IPS-NIHi11 (cell line): ENCODE measurements at regions not wholly inside any gene's neighbourhood (a gene's known extent, or its start where the extent isn't known, plus 50 kb on each side); places are given as distances from the start of the nearest gene placed in this dataset.

ENCODE experiments used
- DNase-seq: peaks from one replicate; pipeline ENCODE4 v3.0.0; 2012; ENCODE audit warnings: mixed read lengths, low spot score

DNA sequence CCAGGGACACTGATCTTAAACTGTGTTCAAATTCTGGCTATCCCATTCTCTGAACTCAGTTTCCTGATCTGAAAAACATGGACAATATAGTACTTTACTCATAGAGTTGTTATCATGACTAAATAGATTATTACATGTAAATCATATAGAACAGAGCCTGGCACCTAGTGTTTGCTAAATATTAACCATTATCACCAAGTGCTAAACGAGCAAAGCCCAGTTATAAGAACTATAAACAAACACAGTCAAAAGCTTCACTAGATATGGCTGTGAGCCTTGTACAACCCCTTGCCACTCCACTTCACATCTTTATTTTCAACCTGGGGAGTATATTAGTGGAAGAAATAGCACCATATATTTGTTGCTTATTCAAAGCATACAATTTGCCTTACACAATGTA is 338.9 kb upstream of the CADM1 start:
- DNase-seq: no peak

DNA sequence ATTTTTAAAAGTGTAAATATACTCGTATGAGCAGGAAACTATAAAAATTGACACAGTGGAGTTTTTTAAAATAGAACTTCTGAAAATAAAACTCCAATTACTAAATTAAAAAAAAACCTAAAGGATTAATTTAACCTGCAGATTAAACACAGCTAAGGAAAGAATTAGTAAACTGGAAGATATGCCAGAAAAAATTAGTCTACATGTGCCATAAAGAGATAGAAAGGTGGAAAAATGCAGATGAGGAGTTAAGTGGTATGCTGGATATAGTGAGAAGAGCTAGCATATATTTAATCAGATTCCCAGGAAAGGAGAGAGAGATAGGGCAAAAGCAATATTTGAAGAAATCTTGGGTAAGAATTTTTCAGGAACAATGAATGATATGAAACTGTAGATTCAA is 315.8 kb upstream of the CADM1 start:
- no peak for DNase-seq

DNA sequence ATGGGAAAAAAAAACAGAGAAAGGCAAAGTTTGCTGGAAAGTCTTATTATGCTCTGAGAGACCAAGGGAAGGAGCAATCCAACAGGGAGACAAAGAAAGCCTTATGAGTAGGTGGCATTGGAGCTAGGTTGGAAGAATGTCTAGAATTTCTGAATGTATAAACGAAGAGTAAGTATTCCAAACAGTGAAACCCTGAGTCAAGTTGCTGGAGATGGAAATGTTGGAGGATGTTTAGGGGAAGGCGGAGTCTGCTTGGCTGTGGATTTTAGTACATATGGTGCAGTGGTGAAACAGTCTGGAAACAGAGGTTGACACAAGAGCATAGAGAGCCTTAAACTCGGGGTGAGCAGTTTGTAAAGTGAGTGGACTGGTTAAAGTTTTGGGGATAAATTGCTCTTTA is 314.8 kb upstream of the CADM1 start:
- no peak for DNase-seq

DNA sequence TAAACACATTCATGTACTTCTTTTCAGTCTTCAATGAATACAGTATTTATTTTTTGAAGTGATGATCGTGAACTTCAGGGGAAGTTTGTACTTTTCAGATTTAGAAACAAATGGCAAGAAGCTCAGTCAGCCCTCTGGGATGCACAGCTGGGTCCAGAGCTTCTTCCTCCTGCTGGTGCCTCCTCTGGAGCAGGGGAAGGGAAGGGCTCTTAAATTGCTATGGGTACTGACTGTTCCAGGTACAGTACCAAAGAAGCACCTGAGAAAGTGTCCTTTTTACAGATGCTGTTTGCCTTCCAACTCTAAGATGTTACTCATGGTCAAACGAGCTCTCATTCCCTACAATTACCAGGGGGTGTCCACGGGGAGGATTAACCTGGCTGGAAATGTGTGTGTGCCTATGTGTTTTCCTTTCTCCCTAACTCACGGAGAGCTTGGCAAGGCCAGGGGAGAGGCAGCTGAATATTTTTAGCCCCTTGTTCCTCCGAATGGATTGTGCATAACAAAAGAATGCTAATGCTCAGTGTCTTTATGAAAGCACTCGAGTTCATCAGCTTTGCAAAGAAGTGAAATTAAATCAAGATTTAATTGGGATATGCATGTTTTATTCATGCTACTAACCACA is 313.7 kb upstream of the CADM1 start:
- peak; percentile 44 for DNase-seq

DNA sequence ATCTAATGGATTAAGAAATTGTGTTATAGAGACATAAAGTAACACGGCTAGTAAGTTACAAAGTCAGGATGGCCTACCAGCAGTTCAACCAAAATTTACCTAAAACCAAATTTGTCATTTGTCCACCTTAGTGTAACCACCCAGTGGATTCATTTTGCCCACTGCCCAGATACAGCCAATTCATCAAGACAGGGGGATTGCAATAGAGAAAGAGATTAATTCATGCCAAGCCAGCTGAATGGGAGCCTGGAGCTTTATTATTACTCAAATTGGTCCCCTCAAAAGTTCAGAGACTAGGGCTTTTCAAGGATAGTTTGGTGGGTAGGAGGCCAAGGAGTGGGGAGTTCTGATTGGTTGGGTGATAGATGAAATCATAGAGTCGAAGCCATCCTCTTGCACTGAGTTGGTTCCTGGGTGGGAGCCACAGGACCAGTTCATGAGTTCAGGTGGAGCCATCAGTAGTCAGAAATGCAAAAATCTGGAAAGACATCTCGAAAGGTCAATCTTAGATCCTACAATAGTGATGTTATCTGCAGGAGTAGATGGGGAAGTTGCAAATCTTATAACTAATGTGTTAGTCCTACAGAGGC is 304.2 kb upstream of the CADM1 start:
- no peak for DNase-seq

DNA sequence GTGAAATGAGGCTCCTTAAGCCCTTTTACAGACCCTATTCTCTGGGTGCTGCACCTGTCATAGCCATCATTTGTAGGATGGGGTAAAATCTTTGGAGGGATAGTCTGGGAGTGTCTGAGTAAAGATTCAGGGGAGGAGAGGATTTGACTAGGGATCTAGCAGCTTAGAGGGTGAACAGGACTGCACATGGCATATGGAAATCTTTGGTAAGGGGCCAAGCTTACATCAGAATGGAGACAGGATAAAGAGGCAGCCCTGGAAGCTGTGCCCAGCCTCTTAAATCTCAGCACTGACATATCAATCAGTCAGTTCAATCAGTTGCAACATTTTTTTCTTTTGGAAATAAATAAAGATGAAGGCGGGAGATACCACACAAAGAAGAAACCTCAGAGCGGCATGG is 301.8 kb upstream of the CADM1 start:
- no peak for DNase-seq

DNA sequence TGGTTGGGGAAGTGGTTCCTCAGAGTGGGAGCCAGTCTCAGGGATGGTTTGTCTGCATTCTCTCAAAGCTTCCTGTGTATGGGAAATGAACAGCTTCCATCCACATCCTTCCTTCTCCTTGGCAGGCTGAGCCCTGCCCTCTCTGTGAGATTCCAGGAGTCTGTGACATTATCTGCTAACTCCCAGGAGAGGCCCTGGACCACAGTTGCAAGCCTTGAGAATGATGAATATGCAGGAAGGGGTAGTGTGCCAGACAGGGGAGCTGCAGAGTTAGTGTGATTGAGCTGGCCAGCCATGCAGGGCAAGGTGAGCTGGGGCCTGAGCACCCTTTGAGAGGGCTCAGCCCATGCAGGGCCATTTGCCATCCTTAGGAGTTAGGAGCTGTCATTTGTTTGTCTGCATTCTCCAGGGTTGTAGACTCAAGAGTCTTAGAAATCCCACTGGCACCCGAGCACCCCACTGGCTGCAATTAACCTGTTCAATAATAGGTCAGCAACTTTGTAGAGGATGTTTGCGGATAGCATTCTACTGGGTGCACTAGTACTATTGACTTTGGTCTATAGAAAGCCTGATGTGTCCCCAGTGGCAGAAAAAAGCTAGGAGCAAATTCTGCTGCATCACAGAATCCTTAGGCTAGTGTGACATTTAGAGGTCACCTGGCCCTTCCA is 299.0 kb upstream of the CADM1 start:
- DNase-seq: no peak

DNA sequence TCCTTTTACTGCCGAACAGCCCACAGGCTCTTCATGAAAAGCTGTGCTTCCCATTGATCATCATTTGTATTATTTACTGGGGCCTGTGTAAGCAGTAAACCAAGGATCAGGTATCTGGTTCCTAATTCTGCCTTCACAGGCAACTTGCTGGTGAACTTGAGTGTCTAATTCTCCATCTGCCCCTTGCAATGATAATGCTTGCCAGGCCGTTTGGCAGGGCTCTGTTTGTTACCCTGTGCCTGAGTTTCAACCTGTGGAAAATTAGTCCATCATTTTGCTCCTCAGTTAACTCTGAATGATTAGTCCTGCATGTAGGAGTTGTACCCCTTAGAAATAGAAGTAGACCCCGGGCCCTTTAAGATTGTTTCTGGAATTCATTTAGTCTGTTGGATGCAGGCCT is 298.4 kb upstream of the CADM1 start:
- no peak for DNase-seq

DNA sequence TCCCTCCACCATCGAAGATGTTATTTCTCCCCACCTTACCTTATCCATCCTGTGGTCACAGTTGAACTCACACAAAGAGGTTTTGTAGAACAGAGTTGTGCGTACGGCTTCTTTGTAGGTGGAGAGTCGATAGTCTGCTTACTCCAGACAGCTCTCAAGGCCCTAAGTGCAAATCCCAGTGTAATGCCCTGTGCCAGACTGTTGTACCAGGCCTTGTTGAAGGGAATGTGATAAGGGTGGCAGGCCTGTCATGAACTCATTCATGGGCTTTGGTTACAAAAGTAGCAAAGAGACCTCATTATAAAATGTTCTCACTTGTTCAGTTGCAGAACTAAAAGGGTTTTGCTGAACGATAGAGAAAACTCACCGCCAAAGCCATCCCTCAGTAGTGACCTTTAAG is 288.7 kb upstream of the CADM1 start:
- no peak for DNase-seq

DNA sequence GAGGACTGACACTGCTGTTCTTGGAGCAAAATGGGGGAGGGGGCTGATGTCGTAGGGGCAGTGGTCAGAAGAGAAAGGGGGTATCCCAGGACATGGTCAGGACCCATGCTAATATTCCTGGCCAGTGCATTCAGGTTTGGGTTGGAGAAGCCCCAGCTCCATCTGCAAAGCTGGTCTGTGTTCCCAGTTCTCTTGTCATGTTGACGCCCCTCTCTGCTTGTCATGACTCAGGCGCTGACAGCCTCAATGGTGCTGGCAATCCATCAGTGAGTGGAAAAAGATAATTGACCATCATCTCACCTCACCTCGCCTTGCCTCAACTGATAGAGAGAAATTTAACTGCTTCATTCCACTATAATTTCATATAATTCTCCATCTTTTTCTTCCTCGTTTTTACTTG is 283.1 kb upstream of the CADM1 start:
- DNase-seq: no peak

DNA sequence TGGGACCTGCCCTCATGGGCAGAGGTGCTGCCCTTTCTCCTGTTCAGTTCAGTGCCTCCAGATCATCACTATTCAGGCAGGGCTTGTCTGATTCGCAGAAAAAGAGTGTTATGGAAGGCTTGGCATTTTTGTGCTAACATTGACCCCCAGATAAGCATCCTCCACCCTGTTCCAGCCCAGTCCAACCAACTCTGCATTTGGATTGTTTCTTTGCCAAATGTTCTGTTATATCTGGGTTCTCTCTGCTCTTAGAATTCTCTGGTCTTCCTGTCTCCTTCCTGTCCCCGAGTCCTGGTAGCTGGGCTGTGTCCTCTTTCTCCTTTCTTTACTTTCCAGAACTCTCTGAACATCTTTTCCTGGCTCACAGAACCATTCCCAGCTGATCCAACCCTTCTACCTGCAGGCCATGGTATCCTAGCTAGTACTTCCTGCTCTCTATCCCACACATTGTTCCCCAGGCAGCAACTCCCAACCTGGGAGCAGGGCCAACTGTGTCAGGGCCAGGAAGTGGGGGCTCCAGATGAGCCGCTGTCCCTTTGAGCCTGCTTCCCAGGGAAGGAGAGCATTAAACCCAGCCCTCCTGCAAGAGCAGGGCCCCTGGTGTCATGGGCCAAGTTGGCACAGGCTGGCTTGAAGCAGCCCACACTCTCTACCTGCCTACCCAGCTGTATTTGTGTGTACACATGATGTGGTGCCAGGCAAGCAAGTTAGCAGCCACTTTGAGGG is 280.7 kb upstream of the CADM1 start:
- no peak for DNase-seq

DNA sequence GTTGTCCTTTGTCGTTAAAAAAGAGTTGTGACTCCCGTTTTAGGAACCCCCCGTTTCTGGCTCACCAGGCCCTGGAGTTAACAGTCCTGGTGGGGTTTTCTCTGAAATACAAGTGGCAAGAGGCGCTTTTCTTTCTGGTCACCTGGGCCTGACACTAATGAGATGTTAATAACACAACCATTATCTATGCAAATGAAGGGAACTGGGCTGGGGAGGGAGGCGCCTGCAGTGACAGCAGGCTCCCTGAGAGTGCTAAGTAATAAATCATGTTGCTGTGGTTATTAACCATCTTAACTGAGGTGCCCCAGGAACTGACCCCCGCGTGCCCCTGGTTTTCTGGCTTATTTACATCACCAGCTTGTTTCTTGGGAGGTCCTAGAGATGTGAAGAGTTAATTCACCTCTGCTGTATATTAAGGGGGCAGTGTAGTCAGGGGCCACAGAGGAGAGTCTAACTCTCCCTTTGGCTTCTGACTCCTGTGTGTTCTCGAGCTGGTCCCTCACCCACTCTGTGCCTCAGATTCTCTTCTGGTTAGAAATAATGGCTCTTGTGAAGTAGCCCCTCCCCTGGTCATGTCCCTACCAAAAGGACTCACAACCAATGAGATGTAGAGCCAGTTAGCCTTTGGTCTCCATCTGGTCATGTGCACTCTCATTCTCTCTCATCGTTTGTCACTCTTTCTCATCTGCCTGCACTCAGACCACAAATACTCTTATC is 276.6 kb upstream of the CADM1 start:
- DNase-seq: no peak

DNA sequence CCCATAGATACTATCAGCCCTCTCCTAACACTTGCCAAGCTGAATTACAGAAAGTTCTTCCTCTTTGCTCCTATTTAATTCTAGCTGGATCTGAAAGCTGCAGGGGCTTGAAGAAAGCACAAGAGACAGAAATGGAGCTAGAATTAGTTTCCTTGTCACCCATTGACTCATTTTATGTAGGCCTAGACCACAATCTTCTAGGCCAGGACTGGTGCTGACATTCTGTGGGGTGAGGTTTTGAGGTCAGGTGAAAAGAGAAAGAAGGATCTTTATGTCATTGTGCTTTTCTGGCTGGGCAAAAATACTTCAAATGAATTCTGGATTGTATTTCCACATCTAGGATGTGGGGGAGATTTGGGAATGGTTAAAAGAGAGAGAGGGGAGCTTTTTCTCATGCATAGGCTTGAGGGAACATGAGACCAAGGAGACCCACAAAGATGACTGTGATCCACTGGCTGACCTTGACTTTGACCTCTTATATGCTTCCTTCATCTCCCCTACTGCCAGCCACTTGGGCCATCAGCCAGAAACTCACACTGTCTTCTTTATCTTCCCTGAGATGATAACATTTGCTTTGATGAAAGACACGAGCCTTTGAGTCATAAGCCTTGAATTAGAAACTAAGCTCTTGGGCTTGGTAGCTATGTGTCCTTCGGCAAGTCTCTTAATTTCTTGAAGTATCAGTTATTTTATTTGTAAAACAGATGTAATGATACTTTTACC is 274.9 kb upstream of the CADM1 start:
- no peak for DNase-seq

DNA sequence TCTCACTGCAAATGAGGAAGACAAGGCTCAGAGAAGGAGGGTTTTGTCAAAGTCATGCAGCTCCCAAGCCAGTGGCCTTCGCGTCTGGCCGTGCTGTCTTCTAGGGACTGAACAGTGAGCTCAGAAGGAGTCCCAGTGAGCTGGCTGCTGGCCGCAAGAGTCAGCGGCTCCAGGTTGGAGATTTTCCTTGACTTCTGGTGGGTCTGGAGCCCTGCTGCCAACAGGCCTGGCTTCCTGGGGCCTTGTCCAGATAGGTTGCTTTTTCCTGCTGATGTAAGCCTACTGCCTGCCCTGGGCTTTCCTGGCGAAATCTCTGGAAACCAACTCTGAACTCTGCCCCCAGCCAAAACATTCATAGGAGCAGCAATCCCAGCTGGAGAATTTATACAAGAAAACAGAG is 272.7 kb upstream of the CADM1 start:
- DNase-seq: no peak

DNA sequence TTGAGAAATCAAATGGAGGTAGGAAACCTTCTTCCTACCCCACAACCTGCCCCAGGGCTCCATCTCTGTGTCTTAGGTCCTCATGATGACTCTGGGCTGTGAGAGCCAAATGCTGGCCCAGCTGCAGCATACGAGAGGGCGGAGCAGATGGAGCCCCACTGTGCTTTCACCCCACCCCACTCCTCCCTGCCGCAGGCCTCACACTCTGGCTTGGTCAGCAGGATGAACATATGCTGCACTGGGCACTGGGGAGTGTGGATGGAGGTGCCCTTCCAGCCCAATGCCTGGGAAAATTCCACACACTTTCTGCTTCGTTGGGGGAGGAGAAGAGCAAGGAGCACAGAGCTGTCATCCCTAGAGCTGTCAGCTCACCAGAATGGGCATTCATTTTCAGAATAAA is 271.6 kb upstream of the CADM1 start:
- no peak for DNase-seq

DNA sequence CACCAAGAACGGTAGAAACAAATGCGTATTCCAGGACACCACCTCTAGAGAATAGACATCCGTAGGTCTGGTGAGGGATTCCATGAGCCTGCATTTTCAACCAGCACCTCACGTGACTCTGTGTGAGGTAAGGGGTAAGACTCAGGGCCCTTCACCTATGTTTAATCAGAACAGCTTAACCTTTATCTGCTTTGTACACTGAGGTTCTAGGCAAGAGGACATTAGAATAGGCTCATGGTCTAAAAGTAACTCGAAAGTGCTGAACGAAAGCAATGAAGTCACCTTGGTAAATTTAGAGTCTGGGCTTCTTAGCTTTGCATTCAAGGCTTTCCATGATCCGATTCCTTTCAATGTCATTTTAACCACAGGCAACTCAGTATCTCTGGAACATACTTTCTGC is 270.5 kb upstream of the CADM1 start:
- no peak for DNase-seq

DNA sequence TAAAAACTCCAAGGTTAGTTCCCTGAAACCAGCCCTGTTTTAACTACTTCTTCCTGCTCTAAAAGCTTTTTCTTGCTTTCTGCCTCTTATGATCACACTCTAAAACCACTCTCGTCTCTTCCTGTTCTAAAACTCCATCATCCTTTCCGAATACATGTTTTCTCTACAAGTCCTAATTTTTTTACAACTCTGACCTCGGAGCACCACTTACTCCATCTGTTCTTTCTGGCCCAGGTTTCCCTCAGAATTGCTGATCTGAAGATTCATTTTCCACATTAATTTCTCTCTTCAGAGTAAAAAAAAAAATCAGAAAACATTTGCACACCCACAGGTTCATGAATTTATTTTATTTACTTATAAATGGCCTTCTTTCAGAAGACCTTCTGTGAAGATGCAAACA is 265.7 kb upstream of the CADM1 start:
- DNase-seq: no peak

DNA sequence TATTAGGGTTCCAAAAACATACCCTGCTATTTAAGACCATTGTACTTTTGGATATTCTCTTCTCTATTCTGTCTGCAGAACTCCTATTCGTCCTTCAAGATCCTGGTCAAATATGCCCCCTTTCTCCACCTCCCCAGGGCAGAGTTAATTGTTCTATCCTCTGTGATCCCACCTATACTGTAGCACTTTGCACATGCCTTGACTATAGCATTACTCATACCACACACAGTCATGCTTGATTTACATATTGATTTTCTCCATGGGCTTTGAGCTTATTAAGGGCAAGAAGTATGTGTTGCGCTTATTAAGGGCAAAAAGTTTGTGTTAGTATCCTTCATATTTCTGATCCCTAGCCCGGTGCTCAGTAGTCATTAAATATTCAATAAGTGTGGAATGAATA is 263.7 kb upstream of the CADM1 start:
- no peak for DNase-seq

DNA sequence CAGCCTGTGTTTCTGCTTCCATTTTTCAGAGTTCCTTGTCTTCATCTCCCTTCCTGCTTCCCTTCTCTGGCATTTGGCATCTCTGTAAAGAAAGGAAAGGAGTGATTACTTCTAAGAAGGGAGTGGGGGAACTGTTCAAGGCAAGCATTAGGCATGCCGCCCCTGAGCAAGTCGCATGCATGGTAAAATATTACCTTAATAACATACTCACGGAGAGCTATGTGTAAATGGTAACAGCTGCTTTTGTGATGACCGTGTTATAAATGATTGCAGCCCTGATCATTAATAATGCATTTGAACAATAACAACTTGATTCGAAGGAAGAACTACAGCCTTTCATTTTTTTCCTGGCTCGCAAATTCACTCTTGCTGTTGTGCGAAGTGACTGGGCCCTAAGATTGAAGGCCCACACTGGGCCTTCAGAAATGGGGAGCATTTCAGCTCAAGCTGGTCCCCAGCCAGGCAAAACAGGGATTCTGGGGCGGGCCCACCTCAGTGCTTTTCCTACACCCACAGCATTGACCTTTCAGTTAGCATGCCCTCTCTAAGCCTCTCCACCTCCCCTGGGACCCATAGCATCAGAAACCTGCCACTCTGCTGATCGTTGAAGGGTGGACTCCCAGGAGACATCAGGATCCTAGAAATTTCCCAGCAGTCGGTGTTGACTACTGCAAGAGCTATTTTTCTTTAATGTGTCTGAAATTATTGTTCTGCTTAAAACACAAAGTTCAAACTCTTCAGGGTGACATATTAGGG is 263.0 kb upstream of the CADM1 start:
- DNase-seq: no peak

DNA sequence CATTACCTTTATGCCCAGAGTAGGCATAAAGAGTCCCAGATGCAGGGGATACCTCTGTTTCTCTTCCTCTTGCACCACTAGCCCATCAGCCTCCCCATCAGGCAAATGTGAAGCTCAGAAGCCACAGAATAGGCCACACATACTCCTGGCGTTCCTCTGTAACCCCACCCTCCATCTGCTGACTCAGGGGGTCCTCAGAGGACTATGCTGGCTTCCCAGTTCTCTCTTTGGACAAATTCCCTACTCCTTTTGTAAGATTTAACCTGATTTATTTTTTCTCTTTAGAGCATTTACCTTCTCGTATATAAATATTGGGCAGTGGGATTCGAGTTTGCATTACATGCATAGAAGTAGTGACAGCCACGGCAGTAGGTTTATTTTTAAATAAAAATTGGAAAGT is 262.3 kb upstream of the CADM1 start:
- DNase-seq: no peak

DNA sequence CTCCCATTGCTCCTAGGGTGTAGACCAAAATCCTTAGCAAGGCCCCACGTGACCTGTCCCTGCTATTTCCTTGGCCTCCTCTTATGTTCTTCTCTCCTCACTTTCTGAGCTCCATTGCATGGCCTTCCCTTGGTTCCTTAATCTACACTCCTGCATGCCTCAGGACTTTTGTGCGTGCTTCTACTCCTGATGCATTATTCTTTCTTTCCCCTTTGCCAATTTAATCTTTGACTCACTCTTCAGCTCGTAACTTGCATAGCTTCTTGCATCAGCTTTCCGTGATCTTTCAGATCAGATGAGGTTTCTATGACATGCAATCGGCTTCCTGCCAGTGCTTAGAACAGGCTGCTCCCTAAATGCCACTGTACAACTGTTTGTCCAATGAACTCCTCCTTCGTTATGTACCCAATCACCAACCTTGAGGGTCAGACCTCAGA is 261.6 kb upstream of the CADM1 start:
- DNase-seq: no peak
